Astrocyte (in vitro differentiated cells and primary cell): ENCODE measurements at regions not wholly inside any gene's neighbourhood (a gene's known extent, or its start where the extent isn't known, plus 50 kb on each side); places are given as distances from the start of the nearest gene placed in this dataset.

Experiments used
- CTCF ChIP-seq: IDR thresholded peaks from 2 replicates; pipeline ENCODE4 v1.5.1; 2011; ENCODE audit warnings: low read depth, mild to moderate bottlenecking, inconsistent platforms, low read length, moderate library complexity; ENCODE audit not compliant: insufficient read depth
- EZH2 ChIP-seq: IDR thresholded peaks from 2 replicates; pipeline ENCODE4 v1.6.1; 2012; ENCODE audit warnings: mild to moderate bottlenecking, low read length, inconsistent platforms; ENCODE audit not compliant: insufficient read depth

- TF ChIP-seq CTCF (no peak), EZH2 (no peak)
Observed at GRCh38 chr9:80951675-80952074, 737.7 kb downstream of the TLE1 start.
